ENCODE measurements at regions not wholly inside any gene's neighbourhood (a gene's known extent, or its start where the extent isn't known, plus 50 kb on each side); places are given as distances from the start of the nearest gene placed in this dataset.
"Not testable (repeated sequence)": the region's sequence is repeated elsewhere in the genome, so short reads cannot be mapped to it uniquely, and the experiment has no call there.

DNA sequence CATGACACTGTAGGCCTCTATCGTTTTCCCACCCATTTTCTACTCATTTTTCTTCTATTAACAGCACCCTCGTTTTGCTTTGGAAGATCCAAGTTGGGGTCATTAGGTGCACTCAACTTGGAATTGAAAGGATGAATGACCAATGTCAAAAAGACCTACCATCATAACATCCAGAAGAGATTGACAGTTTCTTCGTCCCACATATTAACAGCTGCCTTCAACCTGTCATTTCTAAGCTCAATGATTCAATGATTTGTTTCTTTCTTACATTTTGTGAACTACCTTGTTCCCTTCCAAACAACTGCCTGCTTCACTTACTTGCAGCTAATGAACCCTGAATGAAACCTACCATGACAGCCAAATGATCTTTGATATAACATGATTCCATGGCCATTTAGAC is 224.0 kb upstream of the KCNH7 start:
- DNase-seq: no peak

DNA sequence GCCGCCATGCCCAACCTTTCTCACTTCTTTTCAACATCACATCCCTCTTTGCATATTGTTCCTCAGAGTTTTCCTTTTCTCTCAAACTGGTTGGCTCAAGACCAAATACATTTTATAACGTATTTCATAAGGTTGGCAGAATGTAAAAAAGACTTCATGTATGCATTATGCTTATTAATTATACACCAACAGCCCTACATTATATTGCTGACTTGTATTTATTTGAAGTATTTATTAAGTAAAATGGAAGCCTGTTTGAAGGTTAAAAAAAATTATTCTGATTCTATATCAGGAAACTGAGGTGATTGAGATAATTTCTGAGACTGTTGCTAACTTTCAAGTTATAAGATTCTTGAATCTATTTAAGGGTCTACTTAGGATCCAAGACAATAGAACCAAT is 208.0 kb upstream of the KCNH7 start:
- DNase-seq: no peak

DNA sequence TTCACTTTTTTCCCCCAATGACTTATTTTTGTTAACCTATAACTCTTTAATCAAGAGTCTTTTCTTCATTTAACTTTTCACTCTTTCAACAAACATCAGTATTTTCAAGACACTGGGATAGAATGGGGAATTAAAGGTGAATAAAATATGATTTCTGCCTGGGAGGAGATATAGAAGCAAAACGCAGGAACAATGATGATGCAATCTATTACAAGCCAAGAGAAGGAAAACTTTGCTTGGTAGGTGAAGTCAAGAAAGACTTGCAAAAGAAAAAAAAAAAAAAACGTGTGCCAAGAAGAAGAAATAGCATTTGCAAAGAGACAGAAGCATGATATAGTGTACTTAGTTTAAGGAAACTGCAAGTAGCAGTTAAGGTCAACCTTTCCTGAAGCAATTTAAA is 207.3 kb upstream of the KCNH7 start:
- DNase-seq: no peak

DNA sequence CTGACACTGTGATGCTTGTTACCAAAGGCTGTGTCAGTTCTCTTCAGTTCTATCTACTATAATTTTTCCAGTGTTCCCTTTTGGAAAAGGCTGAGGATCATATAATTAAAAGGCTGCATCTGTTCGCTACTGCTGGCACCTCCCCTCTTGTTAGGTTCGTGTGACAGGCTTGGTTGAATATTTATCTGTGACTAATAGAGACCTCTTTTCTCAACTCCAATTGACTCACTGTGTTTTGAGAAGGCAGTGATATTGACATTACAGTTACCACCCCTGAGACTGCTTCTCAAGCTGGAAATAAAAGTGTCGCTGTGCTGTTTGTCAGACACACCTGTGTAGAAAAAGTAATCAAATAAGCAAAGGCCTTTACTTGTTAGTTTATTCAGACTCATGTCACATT is 205.5 kb upstream of the KCNH7 start:
- no peak for DNase-seq

DNA sequence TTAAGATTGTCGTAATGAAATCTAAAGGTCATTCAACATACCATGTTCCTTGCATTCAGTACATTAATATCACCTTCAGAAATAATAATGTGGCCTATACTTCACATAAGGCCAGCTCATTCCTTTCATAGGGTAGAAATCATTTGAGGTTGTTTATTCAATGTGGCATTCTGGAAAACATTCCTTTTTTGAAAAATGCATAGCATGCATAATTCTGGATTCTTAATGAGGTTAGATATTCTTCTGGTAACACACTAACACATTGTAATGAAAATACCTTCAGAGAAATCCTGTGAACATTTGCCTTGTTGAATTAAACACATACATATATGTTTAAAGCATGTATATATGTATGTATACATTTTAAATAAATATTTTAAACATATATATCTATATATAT is 204.6 kb upstream of the KCNH7 start:
- DNase-seq: no peak

DNA sequence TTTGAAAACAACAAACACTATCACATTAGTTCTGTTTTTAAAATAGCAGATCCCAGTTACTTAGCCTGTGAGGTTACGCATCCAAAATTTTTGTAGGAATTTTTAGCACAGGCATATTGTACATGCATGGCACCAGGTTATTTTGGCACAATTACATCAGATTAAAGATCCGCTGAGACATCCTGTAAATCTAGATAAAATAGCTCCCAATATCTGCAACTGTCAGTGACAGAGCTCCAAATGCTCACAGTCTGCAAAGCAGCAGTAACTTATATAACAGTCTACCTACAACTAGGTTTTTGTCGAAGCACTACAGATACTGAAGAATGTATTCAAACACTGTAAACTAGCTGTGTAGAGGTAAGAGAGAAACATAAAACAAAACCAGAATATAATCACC is 200.7 kb upstream of the KCNH7 start:
- no peak for DNase-seq

DNA sequence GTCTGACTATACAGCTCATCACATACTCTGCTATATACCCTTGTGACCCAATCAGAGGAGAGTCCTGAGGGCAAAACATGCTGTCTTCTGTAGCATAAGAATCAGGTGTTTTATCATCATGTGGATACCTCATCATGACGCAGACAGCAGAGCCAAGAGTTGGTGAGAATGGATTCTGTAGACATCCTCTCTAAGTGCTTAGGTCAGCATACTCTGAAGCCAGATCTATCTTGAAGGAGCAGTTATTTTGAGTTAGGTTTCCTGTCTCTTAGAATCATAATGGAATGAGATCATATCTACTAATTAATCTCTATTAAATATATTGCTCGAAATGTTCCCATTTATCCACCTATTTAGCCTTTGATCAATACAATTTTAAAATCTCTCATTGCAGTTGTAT is 190.2 kb upstream of the KCNH7 start:
- no peak for DNase-seq

DNA sequence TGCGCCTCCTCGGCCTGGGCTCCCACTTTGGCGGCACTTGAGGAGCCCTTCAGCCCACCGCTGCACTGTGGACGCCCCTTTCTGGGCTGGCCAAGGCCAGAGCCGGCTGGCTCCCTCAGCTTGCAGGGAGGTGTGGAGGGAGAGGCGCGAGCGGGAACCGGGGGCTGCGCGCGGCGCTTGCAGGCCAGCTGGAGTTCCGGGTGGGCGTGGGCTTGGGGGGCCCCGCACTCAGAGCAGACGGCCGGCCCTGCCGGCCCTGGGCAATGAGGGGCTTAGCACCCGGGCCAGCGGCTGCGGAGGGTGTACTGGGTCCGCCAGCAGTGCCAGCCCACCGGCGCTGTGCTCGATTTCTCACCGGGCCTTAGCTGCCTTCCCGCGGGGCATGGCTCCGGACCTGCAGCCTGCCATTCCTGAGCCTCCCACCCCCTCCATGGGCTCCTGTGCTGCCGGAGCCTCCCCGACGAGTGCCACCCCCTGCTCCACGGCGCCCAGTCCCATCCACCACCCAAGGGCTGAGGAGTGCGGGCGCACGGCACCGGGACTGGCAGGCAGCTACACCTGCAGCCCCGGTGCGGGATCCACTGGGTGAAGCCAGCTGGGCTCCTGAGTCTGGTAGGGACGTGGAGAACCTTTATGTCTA is 187.7 kb upstream of the KCNH7 start:
- not testable (repeated sequence) for DNase-seq

DNA sequence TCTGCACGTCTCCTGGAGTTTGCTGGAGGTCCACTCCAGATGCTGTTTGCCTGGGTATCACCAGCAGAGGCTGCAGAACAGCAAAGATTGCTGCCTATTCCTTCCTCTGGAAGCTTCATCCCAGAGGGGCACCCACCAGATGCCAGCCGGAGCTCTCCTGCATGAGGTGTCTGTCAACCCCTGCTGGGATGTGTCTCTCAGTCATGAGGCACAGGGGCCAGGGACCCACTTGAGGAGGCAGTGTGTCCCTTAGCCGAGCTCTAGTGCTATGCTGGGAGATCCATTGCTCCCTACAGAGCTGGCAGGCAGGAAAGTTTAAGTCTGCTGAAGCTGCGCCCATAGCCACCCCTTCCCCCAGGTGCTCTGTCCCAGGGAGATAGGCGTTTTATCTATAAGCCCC is 178.3 kb upstream of the KCNH7 start:
- not testable (repeated sequence) for DNase-seq

DNA sequence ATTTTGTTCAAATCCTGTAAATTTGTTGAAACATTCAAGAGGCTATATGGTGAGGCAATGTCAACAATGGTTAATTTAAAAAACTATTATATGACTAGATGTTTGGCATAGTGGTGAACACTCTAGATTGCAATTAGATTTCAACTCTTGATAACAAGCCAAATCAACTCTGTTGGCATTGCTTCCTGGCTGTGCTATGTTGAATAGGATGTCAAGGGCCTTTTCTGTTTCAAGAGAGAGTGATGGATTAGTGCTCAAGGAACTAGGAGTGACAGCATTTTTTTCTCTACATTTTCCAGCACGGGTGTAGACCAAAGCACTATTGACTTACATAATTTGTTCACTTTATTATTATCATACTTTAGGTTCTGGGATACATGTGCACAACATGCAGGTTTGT is 172.4 kb upstream of the KCNH7 start:
- DNase-seq: no peak

DNA sequence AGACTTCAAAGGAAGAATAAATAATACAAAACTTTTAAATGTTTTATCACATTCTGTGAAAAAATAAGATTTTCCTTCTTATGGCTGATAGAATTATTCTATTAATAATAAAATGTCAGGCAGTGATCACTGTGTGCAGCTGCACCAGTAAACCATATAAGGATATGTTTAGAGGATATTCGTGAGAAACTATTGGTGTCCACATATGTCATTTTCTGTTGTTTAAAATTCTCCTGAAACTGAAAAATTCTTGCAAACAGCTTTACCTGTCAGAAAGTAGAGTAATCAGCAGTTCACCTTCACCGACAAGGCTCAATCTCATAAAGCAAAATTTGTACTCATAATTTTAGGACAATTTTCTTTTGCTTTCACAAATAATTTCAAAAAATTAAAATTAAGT is 170.1 kb upstream of the KCNH7 start:
- no peak for DNase-seq

DNA sequence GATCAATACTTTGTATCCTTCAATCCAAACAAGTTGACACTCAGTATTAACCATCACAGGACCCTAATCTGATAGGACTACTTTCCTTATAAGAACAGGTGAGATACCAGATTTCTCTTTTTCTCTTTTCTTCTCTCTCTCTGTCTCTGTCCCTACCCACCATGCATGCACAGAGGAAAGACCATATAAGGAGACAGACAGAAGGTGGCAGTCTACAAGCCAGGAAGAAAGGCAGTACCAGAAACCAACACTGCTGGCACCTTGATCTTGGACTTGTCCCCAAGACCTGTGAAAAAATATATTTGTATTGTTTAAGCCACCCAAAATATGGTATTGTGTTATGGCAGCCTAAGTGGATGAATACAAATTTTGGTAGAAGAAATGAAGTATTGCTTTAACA is 156.2 kb upstream of the KCNH7 start:
- DNase-seq: no peak

DNA sequence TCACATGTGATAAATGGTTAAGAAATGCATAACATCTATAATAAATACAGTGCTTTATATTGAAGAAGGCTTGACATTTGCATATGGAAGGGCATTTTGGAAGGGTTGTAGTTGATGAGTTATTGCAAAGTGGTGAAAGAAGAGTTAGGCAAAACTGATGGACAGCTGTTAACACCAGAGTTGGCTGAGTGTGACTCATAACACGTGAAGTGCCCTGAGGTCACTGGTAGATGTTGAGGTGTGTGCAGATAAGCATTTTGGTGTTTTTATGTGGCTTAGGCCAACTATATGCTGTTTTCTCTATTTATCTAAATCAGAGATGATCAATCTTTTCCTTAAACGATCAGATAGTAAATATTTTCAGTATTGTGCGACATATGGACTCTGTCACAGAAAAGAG is 154.3 kb upstream of the KCNH7 start:
- no peak for DNase-seq

DNA sequence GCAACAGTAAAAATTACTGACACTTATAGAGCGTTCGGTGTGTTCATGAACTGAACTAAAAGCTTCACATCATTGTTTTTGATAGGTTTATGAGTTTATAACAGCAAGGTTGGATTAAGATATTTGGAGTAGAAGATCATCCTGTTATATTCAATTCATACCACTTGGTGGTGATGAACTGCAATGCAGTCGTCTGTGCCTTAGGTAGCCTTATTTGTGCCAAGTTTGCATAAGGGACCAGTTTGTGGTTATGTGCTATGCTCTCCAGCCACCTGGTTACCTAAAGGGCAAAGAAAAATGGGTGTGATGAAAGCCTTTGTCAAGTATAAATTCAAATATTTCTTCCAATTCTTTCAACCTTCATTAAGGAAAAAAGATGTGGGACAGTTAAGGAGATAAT is 150.9 kb upstream of the KCNH7 start:
- DNase-seq: no peak

DNA sequence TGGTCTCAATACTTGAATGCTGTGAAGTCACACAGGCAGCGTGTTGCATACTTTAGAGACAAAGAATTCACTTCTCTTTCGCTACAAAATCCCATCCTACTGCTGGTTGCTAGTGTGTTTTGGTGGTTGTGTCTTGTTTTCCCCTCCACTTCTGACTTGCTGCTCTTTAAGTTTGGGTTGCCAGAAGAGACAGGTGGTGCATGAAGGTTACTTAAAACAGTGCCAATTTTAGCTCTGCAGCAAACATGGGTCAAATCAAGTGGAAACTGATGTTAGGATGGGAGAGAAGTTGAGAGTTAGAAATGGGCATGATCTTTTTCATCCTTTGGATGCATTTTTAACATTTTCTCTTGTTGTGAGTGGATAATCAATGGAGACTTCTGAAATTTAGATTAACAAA is 136.2 kb upstream of the KCNH7 start:
- DNase-seq: no peak

DNA sequence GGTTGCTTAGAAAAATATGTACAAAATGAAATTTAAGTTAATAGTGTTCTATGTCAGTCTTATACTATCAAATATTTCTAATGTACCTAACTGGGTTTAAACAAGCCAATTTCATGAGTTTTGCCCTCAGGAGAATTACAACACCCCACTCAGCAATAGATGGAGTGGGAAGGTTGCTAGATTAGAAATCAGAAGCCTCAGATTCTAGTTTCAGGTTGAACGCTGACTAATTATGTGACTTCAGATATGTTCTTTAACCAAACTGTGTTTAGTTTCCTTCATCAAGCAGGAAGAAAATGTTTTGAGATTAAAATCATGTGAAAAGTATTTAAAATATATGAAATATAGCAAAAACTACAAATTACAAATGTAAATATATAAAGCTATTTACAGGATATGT is 133.8 kb upstream of the KCNH7 start:
- no peak for DNase-seq

DNA sequence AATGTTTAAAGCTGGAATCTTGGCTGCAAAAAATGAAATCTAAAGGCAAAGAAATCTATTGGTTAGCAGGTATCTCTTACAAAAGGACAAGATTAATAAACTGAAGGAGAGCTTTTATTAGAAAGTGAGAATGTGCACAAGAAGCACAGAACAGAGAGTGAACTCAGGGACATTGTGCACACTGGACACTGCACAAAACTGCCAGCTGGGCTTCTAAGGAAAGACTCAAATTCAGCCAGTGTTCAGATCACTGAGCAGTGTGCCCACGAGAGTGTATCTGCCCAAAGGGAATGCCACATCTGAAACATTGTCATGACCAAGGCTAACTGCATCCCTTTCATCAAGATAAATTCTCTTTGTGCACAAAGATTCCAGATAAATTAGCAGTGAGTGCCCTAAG is 129.7 kb upstream of the KCNH7 start:
- DNase-seq: no peak

DNA sequence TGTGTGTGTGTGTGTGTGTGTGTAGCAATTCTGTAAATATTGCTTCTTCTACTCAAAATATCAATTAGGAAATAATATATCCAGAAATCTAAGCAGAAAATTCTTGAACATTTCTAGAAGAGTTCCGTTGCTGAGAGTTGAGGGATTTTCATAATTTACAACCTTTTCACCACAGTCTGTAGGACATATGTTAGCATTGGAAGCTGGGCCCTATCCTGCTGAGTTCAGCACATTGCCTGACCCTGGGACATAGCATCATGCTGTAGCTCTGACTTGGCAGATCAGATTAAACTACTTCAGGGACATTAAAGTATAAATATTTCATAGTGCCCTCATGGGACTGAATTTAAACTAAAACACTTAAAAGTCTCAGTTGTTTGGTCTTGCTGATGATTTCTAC is 129.2 kb upstream of the KCNH7 start:
- DNase-seq: no peak

DNA sequence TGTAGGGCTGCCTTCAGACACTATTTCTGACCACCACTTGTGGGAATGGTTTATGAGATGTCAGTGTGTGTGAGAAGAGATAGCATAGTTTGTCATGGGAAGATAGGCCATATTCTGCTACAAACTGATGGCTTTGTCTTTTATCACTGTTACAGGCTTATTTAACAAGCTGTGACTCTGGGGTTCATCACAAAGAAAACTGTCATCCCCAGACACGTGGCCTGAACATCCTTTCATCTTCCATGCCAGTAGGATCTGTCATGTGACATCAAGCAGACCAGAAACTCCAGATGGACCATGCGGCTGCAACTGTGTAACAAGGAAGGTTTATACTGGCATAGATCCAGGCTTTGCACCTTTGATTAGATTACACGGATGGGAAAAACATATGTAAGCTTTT is 128.6 kb upstream of the KCNH7 start:
- DNase-seq: no peak

DNA sequence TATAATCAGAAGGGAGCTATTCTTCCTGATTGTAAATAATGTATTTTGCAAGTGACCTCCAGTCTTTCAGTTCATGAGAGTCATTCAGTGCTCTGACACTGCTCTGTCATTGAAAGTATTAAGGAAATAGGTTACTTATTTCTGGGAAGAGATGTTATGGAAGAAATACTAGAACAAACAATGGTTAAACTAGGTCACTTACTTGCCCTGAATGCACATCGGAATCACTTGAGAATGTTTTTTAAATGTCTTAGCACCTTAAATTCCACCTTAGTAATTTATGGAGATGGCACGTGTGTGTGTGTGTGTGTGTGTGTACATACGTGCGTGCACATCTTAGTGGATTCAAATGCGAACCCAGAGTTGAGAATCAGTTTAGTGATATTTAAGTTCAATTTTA is 126.6 kb upstream of the KCNH7 start:
- DNase-seq: no peak

DNA sequence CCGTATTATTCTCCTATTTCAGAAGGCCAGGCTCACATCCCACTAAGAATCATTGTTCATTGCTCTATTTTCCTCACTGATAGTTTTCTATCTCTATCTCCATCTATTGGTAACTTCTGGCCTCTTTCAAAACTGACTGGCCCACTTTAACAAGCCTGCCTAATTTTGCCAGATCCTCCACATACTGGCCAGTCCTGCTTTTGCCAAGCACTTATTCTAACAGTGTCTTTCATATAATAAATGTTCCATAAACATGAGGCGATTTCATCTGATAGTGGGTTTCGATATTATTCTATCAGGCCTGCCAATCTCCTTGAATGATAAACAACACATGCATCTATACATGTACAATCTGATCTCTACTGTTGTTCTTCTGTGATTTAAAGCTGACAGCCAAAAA is 125.9 kb upstream of the KCNH7 start:
- no peak for DNase-seq

DNA sequence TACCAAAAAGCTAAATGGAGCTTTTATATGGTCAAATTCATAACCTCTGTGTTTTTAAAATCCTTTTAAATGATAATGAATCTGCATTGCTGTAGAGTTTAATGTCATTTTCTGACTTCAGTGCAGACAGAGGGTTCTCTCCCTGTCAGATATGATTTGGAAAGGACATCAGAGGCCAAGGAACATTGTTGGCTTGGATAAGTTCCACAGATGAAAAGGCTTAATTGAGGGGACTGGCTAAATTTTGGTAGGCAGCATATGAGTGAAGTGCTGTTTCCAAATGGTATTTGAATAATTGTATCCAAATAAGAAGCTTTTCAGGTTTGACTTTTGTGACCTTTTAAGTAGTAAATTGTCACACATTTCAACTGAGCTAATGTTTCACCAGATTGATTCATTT is 124.6 kb upstream of the KCNH7 start:
- DNase-seq: no peak

DNA sequence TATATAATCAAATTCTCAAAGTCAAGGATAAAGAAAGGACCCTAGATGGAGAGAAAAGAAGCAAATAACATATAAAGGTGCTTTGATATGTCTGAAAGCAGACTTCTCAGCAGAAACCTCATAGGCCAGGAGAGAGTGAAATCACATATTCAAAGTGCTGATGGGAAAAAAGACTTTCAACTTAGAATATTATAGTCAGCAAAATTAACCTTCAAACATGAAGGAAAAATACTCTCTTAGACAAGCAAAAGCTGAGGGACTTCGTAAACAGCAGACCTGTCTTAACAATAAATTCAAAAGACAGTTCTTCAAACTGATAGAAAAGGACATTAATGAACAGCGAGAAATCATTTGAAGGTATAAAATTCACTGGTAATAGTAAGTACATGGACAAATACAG is 107.2 kb upstream of the KCNH7 start:
- no peak for DNase-seq

DNA sequence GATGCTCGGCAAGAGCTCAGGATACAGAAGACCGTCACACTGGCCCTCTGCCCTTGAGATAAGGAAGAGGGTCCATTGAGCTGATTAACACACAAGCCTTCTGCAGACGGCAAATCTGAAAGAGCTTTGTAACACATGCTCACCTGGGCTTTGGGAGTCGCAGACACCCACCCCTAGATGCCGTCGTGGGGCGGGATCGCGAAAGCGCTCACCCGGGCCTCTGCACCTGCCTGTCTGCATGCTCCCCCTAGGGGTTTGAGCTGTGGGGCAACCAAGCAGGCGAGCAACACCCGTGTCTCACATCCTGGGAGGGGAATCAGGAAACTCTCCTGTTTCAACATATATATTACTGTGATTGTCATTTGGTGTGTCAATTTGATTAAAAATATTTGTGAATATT is 99.8 kb upstream of the KCNH7 start:
- DNase-seq: no peak

DNA sequence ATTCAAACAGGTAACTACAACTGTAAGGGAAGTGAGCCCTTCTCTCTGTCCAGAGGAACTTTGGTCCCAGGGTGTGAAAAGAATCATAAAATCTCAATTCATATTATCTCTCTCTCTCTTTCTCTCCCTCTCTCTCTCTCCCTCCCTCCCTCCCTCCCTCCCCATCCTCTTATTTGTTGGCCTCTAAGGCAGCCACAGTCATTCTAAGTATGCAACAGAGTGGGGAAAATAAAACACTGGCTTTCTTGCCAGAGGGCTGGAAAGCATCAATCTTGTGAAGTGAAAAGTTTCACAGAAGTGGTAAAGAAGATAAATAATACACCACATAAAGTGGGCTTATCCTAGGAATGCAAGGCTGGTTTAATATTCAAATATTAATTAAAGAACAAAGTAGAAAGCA is 95.6 kb upstream of the KCNH7 start:
- DNase-seq: no peak

DNA sequence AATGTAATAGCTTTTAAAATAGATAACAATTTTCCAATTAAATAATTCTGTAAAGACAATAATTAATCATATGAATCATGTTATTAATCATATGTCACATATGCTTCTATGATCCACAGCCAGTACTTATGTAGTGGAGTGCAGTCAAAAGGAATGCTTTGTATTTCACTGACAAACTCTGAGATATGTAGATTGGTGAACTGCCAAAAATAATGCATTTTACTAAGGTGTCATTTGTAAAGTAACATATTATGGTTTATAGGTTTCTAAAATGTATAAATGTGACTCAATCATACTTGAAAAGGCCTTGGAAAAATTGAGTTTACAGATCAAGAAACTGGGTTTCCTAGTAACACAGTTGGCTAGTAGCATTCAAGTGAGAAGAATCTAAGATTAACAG is 93.8 kb upstream of the KCNH7 start:
- no peak for DNase-seq

Data from hematopoietic multipotent progenitor cell treated with erythropoietin and hydrocortisone succinate and interleukin-3 and kit ligand, for 4 days (in vitro differentiated cells).